ENCODE measurements at regions not wholly inside any gene's neighbourhood (a gene's known extent, or its start where the extent isn't known, plus 50 kb on each side); places are given as distances from the start of the nearest gene placed in this dataset.

DNA sequence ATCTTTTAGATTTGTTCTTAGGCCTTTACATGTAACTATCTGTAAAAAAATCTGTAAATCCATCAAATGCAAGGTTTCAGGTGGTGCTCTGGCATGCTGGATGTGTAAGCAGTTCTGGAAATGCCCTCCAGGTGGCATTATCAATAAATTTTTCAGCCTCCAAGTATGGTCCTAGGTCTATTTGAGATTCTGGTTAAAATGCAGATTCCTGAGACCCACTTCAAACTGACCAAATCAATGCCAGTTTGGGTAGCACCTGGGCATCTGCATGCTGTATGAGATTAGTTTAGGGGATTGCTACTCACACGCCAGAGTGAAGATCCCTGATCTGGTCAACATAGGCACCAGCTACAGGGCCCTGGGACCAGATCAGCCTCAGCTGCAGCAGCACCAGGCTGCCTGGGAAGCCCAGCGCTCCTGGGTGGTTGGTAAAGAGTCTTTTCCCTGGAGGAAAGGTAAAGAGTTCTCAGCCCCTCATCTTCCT, 507.3 kb upstream of the CITED2 start:
- TF ChIP-seq, protein P1, sequence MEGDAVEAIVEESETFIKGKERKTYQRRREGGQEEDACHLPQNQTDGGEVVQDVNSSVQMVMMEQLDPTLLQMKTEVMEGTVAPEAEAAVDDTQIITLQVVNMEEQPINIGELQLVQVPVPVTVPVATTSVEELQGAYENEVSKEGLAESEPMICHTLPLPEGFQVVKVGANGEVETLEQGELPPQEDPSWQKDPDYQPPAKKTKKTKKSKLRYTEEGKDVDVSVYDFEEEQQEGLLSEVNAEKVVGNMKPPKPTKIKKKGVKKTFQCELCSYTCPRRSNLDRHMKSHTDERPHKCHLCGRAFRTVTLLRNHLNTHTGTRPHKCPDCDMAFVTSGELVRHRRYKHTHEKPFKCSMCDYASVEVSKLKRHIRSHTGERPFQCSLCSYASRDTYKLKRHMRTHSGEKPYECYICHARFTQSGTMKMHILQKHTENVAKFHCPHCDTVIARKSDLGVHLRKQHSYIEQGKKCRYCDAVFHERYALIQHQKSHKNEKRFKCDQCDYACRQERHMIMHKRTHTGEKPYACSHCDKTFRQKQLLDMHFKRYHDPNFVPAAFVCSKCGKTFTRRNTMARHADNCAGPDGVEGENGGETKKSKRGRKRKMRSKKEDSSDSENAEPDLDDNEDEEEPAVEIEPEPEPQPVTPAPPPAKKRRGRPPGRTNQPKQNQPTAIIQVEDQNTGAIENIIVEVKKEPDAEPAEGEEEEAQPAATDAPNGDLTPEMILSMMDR (IDR thresholded peaks at IDR 0.05) = peak in 3 of 4 experiments; percentile 53 to 64 (median 58)
- TF ChIP-seq POLR2A (IDR thresholded peaks at IDR 0.05) = no peak
- no peak for TF ChIP-seq POLR2AphosphoS5 (IDR thresholded peaks at IDR 0.05)
